ENCODE measurements at regions not wholly inside any gene's neighbourhood (a gene's known extent, or its start where the extent isn't known, plus 50 kb on each side); places are given as distances from the start of the nearest gene placed in this dataset.

DNA sequence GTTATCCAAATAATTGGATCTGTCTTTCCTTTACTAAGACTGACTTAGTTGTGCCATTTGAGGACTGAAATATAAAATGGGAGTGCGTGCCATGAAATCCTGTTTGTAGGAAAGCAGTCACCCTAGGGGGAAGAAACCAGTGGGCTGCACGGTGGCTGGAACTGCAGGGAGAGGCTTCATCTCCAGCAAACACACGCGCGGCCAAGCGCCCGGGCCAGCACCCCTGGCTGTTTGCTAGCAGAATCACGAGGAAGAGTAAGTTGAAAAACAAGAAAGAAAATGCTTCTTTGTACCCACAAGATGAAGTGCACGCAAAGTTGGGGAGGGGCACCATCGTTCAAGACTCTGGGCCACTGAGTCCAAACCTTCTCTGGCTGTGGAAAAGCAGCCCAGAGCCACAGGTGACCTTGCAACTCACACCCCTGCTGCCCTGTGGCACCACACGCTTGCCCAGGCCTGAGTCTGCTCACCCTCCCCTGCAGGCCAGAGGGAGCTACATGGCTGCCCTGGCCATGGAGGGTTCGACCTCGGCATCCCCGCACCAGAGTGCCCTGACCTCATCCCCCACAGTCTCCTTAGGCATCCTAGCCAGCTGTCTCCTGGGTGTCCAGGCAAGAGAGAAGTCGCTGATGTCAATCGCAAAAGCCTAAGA, 55.2 kb downstream of the IRX2 start:
- intact Hi-C loops (cut with DNase I; ENCODE audit: low total_unique reads), result no loop called here
- peak in 1 of 2 donors; percentile 81 for DNase-seq (ENCODE audit: low spot score in 2 of 2)
- no peak for TF ChIP-seq POLR2A (IDR thresholded peaks at IDR 0.05)
- TF ChIP-seq, protein P1, sequence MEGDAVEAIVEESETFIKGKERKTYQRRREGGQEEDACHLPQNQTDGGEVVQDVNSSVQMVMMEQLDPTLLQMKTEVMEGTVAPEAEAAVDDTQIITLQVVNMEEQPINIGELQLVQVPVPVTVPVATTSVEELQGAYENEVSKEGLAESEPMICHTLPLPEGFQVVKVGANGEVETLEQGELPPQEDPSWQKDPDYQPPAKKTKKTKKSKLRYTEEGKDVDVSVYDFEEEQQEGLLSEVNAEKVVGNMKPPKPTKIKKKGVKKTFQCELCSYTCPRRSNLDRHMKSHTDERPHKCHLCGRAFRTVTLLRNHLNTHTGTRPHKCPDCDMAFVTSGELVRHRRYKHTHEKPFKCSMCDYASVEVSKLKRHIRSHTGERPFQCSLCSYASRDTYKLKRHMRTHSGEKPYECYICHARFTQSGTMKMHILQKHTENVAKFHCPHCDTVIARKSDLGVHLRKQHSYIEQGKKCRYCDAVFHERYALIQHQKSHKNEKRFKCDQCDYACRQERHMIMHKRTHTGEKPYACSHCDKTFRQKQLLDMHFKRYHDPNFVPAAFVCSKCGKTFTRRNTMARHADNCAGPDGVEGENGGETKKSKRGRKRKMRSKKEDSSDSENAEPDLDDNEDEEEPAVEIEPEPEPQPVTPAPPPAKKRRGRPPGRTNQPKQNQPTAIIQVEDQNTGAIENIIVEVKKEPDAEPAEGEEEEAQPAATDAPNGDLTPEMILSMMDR (IDR thresholded peaks at IDR 0.05), result no peak
- 86 to 91% methylated on average over 13 to 16 of the region's 16 CpGs for WGBS, 2 donors
- no peak overlapping the region for H3K4me3 ChIP-seq (ENCODE audit: low read depth, poor library complexity, severe bottlenecking)

- WGBS, 2 donors, result 85 to 88% methylated on average over 8 of the region's 8 CpGs
- TF ChIP-seq, protein P1 (IDR thresholded peaks at IDR 0.05), result no peak
- TF ChIP-seq POLR2A (IDR thresholded peaks at IDR 0.05), result no peak
- intact Hi-C loops (cut with DNase I; ENCODE audit: low total_unique reads), result no loop called here
- no peak overlapping the region for H3K4me3 ChIP-seq (ENCODE audit: low read depth, poor library complexity, severe bottlenecking)
- DNase-seq (ENCODE audit: low spot score in 2 of 2), result no peak
These were observed 56.1 kb downstream of the IRX2 start for GRCh38 chr5:2695200-2695891.

DNA sequence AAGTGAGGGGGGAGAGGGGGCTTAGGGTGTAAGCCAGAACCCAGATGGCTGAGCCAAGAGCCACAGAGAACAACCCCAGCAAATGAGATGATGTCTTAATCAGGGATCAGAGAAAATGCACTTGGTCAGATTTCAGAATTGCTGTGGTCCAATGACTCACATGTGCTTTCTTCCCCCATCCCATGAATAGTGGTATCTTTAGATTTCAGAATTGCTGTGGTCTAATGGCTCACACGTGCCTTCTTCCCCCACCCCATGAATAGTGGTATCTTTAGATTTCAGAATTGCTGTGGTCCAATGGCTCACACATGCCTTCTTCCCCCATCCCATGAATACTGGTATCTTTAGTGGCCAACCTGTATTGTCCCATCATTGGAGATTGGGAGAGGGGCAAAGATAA, 59.9 kb downstream of the IRX2 start:
- 55 to 85% methylated on average over 1 of the region's 1 CpG for WGBS, 2 donors
- intact Hi-C loops (cut with DNase I; ENCODE audit: low total_unique reads), result no loop called here
- DNase-seq (ENCODE audit: low spot score in 2 of 2), result no peak
- TF ChIP-seq, protein P1 (IDR thresholded peaks at IDR 0.05), result no peak
- TF ChIP-seq POLR2A (IDR thresholded peaks at IDR 0.05), result no peak
- no peak overlapping the region for H3K4me3 ChIP-seq (ENCODE audit: low read depth, poor library complexity, severe bottlenecking)

DNA sequence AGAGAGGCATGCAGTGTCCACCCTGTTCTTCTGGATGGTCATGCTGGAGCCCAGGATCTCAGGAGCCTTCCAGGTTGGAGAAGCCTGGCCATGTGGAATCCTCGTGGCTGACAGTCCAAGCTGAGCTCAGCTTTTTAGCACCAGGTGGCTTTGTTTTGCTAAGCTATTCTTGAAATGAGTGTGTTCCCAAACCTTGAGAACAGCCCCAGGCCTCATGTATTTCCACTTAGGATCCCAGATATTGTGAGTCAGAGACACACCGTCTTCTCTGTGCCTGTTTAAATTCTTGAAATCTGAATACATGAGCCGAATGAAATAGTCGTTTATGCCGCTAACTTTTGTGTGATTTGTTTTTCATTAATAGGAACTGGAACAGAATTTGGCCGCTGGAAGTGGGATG, 61.2 kb downstream of the IRX2 start:
- WGBS, 2 donors, result 53 to 56% methylated on average over 6 of the region's 6 CpGs
- no peak overlapping the region for H3K4me3 ChIP-seq (ENCODE audit: low read depth, poor library complexity, severe bottlenecking)
- intact Hi-C loops (cut with DNase I; ENCODE audit: low total_unique reads), result no loop called here

DNA sequence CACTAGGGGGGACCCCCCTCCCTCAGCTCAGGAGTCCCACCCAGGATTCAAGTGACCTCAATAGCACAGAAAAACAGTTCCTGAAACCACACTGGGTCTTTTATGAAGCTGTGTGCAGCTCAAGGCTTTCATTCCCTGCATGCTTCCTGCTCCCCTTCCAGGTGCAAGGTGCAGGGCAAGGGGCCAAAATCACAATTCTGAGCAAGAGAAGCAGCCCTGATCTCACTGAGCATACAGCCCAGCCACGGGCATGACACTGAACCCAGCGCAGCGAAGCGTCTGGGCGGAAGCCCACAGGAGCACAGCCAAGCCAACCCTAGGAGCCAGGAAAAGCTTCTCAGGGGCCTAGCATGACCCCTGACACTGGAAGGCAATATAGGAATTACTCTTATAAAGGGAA, 62.9 kb downstream of the IRX2 start:
- TF ChIP-seq, protein P1 (IDR thresholded peaks at IDR 0.05), result no peak
- TF ChIP-seq POLR2A (IDR thresholded peaks at IDR 0.05), result no peak
- 81 to 89% methylated on average over 5 of the region's 5 CpGs for WGBS, 2 donors
- peak in 1 of 2 donors; percentile 39 for DNase-seq (ENCODE audit: low spot score in 2 of 2)
- intact Hi-C loops (cut with DNase I; ENCODE audit: low total_unique reads), result no loop called here
- H3K4me3 ChIP-seq (ENCODE audit: low read depth, poor library complexity, severe bottlenecking), result no peak overlapping the region

More for the DNA sequence above, 61.2 kb downstream of the IRX2 start:
- DNase-seq (ENCODE audit: low spot score in 2 of 2), result no peak
- TF ChIP-seq, protein P1 (IDR thresholded peaks at IDR 0.05), result no peak
- no peak for TF ChIP-seq POLR2A (IDR thresholded peaks at IDR 0.05)

All from lower leg skin (tissue), 4 donors.